Endothelial cell (in vitro differentiated cells): ENCODE measurements at regions not wholly inside any gene's neighbourhood (a gene's known extent, or its start where the extent isn't known, plus 50 kb on each side); places are given as distances from the start of the nearest gene placed in this dataset.

Experiments used
- DNase-seq: peaks from one replicate; pipeline ENCODE4 v3.0.0; 2021; ENCODE audit warnings: low spot score
- H3K27ac Mint-ChIP-seq: one replicate; pipeline ENCODE4 v1.8.0; 2021; ENCODE audit warnings: mixed read lengths, inconsistent platforms; ENCODE audit not compliant: unreplicated experiment
- H3K27me3 Mint-ChIP-seq: one replicate; pipeline ENCODE4 v1.8.0; 2021; ENCODE audit warnings: mild to moderate bottlenecking, moderate library complexity, mixed read lengths, inconsistent platforms; ENCODE audit not compliant: unreplicated experiment
- H3K36me3 Mint-ChIP-seq: one replicate; pipeline ENCODE4 v1.8.0; 2021; ENCODE audit warnings: mild to moderate bottlenecking, low read depth, mixed read lengths, inconsistent platforms; ENCODE audit not compliant: unreplicated experiment
- H3K4me1 Mint-ChIP-seq: one replicate; pipeline ENCODE4 v1.8.0; 2021; ENCODE audit warnings: mild to moderate bottlenecking, mixed read lengths, inconsistent platforms; ENCODE audit not compliant: unreplicated experiment
- H3K4me3 Mint-ChIP-seq: one replicate; pipeline ENCODE4 v1.8.0; 2021; ENCODE audit warnings: mild to moderate bottlenecking, mixed read lengths, inconsistent platforms; ENCODE audit not compliant: unreplicated experiment
- H3K9me3 Mint-ChIP-seq: one replicate; pipeline ENCODE4 v1.8.0; 2021; ENCODE audit warnings: mixed read lengths, inconsistent platforms; ENCODE audit not compliant: unreplicated experiment
- TF ChIP-seq, protein P1 (sequence below): fragments of 200-600 bp; sonication (generic); IDR thresholded peaks from one replicate; pipeline ENCODE4 v1.5.0; 2021; ENCODE audit warnings: antibody characterized with exemption; ENCODE audit not compliant: unreplicated experiment

GRCh38 chr12:97752129-97752528 lies 289.5 kb downstream of the RMST start:
- Mint-ChIP-seq H3K27me3 (no peaks in the 10 kb centered on the region), H3K27ac (no peak overlapping the region), H3K9me3 (no peaks in the 10 kb centered on the region), H3K4me1 (no peaks in the 10 kb centered on the region), H3K4me3 (no peak overlapping the region), H3K36me3 (no peaks in the 10 kb centered on the region)
- TF ChIP-seq, protein P1, sequence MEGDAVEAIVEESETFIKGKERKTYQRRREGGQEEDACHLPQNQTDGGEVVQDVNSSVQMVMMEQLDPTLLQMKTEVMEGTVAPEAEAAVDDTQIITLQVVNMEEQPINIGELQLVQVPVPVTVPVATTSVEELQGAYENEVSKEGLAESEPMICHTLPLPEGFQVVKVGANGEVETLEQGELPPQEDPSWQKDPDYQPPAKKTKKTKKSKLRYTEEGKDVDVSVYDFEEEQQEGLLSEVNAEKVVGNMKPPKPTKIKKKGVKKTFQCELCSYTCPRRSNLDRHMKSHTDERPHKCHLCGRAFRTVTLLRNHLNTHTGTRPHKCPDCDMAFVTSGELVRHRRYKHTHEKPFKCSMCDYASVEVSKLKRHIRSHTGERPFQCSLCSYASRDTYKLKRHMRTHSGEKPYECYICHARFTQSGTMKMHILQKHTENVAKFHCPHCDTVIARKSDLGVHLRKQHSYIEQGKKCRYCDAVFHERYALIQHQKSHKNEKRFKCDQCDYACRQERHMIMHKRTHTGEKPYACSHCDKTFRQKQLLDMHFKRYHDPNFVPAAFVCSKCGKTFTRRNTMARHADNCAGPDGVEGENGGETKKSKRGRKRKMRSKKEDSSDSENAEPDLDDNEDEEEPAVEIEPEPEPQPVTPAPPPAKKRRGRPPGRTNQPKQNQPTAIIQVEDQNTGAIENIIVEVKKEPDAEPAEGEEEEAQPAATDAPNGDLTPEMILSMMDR = no peak
- no peak for DNase-seq

GRCh38 chr12:97753332-97753731 lies 290.7 kb downstream of the RMST start:
- no peak for DNase-seq
- Mint-ChIP-seq H3K27ac (no peak overlapping the region), H3K9me3 (no peaks in the 10 kb centered on the region), H3K4me1 (no peaks in the 10 kb centered on the region), H3K4me3 (no peak overlapping the region), H3K36me3 (no peaks in the 10 kb centered on the region), H3K27me3 (no peaks in the 10 kb centered on the region)
- TF ChIP-seq, protein P1 = no peak

GRCh38 chr12:97754306-97754705 lies 291.7 kb downstream of the RMST start:
- Mint-ChIP-seq H3K9me3 (no peaks in the 10 kb centered on the region), H3K27ac (no peak overlapping the region), H3K27me3 (no peaks in the 10 kb centered on the region), H3K4me1 (no peaks in the 10 kb centered on the region), H3K36me3 (no peaks in the 10 kb centered on the region), H3K4me3 (no peak overlapping the region)
- no peak for DNase-seq
- TF ChIP-seq, protein P1 = no peak

DNA sequence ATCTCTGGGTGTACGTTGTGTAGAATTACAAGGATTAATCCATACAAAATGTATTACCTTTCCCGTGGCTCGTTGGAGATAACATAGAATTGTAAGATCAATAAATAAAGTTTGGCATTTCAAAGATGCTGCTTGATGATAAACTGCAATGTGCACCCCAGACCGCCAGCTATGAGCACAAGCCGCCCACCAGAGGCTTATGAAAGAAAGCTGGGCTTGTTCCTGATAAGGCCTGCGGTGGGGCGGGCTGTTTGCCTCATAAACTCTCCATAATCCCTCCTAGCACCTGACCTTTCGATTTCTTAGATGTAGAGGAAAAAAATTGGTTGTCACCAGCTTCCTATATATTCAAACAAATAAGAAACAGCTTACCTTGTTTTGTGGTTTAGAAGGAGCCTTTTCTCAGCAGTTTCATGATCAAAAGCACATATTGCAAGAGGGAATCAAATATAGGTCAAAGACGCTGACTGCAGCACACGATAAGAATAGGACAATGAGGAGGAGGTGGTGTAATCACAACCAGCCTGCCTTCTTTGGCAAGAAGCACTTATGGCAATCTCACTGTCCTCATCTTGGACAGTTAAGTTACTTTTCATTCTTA lies 293.6 kb downstream of the RMST start:
- TF ChIP-seq, protein P1 = no peak
- no peak for DNase-seq
- Mint-ChIP-seq H3K4me1 (no peaks in the 10 kb centered on the region), H3K27me3 (no peaks in the 10 kb centered on the region), H3K4me3 (no peak overlapping the region), H3K9me3 (no peaks in the 10 kb centered on the region), H3K36me3 (no peaks in the 10 kb centered on the region), H3K27ac (no peak overlapping the region)

- Mint-ChIP-seq H3K36me3 (no peaks in the 10 kb centered on the region), H3K9me3 (peaks cover under 1% of the 10 kb centered on the region), H3K27ac (no peak overlapping the region), H3K4me3 (no peak overlapping the region), H3K4me1 (no peaks in the 10 kb centered on the region), H3K27me3 (no peaks in the 10 kb centered on the region)
- TF ChIP-seq, protein P1 = no peak
- DNase-seq = no peak
Observed at GRCh38 chr12:97756741-97757140, 294.1 kb downstream of the RMST start.
